Calu3 (cell line): ENCODE measurements at regions not wholly inside any gene's neighbourhood (a gene's known extent, or its start where the extent isn't known, plus 50 kb on each side); places are given as distances from the start of the nearest gene placed in this dataset.

Experiments
- BruUV-seq: library from RNA; stranded (reverse); fragments of 400-500 nt; replicated peaks from 2 replicates; lab custom pipeline; 2021; lab: Mats Ljungman, UMichigan
- CTCF ChIA-PET: fragments of 300-600 bp; sonication (Branson Sonifier 250); formaldehyde crosslinking; loops from one replicate; lab custom pipeline; 2022; ENCODE audit warnings: antibody characterized with exemption; lab: Charles Lee
- DNase-seq: peaks from one replicate; pipeline ENCODE4 v3.0.0; 2022
- H3K27ac Mint-ChIP-seq: one replicate; pipeline ENCODE4 v1.8.0; 2022; ENCODE audit warnings: mixed read lengths; ENCODE audit not compliant: unreplicated experiment
- H3K27me3 Mint-ChIP-seq: one replicate; pipeline ENCODE4 v1.8.0; 2022; ENCODE audit warnings: mixed read lengths; ENCODE audit not compliant: unreplicated experiment
- H3K36me3 Mint-ChIP-seq: one replicate; pipeline ENCODE4 v1.8.0; 2022; ENCODE audit warnings: mild to moderate bottlenecking, moderate library complexity, mixed read lengths; ENCODE audit not compliant: insufficient read depth, unreplicated experiment
- H3K4me1 Mint-ChIP-seq: one replicate; pipeline ENCODE4 v1.8.0; 2022; ENCODE audit warnings: mild to moderate bottlenecking, low read depth, mixed read lengths; ENCODE audit not compliant: unreplicated experiment
- H3K4me3 Mint-ChIP-seq: one replicate; pipeline ENCODE4 v1.8.0; 2022; ENCODE audit warnings: mild to moderate bottlenecking, low read depth, moderate library complexity, mixed read lengths; ENCODE audit not compliant: unreplicated experiment
- H3K9me3 Mint-ChIP-seq: one replicate; pipeline ENCODE4 v1.8.0; 2022; ENCODE audit warnings: low read depth, mixed read lengths; ENCODE audit not compliant: unreplicated experiment
- CTCF ChIP-seq: fragments of 200-600 bp; IDR thresholded peaks from one replicate; pipeline ENCODE4 v1.8.0; 2022; ENCODE audit warnings: antibody characterized with exemption; ENCODE audit not compliant: unreplicated experiment
- intact Hi-C: fragments of 100-400 bp; cut with micrococcal nuclease; formaldehyde crosslinking; loops from one replicate; pipeline ENCODE4 v1.10.0; 2022; ENCODE audit not compliant: unreplicated experiment

GRCh38 chr3:30945291-30945690, 50.8 kb upstream of the GADL1 start:
- H3K4me1 Mint-ChIP-seq, result no peaks in the 10 kb centered on the region
- CTCF ChIA-PET, result no interaction called here
- peaks cover 3% of the 10 kb centered on the region for H3K9me3 Mint-ChIP-seq
- DNase-seq, result no peak
- no TSS peak for BruUV-seq
- TF ChIP-seq CTCF, result no peak
- H3K4me3 Mint-ChIP-seq, result no peak overlapping the region
- intact Hi-C loops, result no loop called here
- H3K36me3 Mint-ChIP-seq, result no peaks in the 10 kb centered on the region
- no peak overlapping the region for H3K27ac Mint-ChIP-seq
- no peaks in the 10 kb centered on the region for H3K27me3 Mint-ChIP-seq

- CTCF ChIA-PET, result interaction anchor here (0.6 kb wide), 1 partner anchor 527 kb away, joined by 4 read pairs; no protein-coding TSS in a partner anchor
- Mint-ChIP-seq H3K27me3 (peaks cover 21% of the 10 kb centered on the region), H3K4me1 (no peaks in the 10 kb centered on the region), H3K4me3 (no peak overlapping the region), H3K36me3 (no peaks in the 10 kb centered on the region), H3K9me3 (peaks cover 3% of the 10 kb centered on the region), H3K27ac (no peak overlapping the region)
- no peak for TF ChIP-seq CTCF
- no TSS peak for BruUV-seq
- intact Hi-C loops, result no loop called here
- DNase-seq, result no peak
Measured at GRCh38 chr3:30948426-30948825, 54.0 kb upstream of the GADL1 start.

GRCh38 chr3:30951826-30952225, 57.4 kb upstream of the GADL1 start:
- DNase-seq, result no peak
- Mint-ChIP-seq H3K27ac (no peak overlapping the region), H3K9me3 (no peaks in the 10 kb centered on the region), H3K27me3 (peaks cover 25% of the 10 kb centered on the region), H3K36me3 (no peaks in the 10 kb centered on the region), H3K4me1 (no peaks in the 10 kb centered on the region), H3K4me3 (no peak overlapping the region)
- intact Hi-C loops, result no loop called here
- BruUV-seq, result no TSS peak
- CTCF ChIA-PET, result no interaction called here
- no peak for TF ChIP-seq CTCF

GRCh38 chr3:30952786-30953185, 58.3 kb upstream of the GADL1 start:
- DNase-seq, result no peak
- no peaks in the 10 kb centered on the region for H3K9me3 Mint-ChIP-seq
- H3K36me3 Mint-ChIP-seq, result no peaks in the 10 kb centered on the region
- H3K4me3 Mint-ChIP-seq, result no peak overlapping the region
- intact Hi-C loops, result no loop called here
- TF ChIP-seq CTCF, result no peak
- H3K4me1 Mint-ChIP-seq, result no peaks in the 10 kb centered on the region
- CTCF ChIA-PET, result no interaction called here
- H3K27me3 Mint-ChIP-seq, result peaks cover 25% of the 10 kb centered on the region
- BruUV-seq, result no TSS peak
- no peak overlapping the region for H3K27ac Mint-ChIP-seq
